MM.1S (cell line): ENCODE measurements at regions not wholly inside any gene's neighbourhood (a gene's known extent, or its start where the extent isn't known, plus 50 kb on each side); places are given as distances from the start of the nearest gene placed in this dataset.

Experiments used
- DNase-seq: peaks from one replicate; pipeline ENCODE4 v3.0.0-alpha.2; 2015
- H2AFZ ChIP-seq: fragments of 300-600 bp; sonication (generic); 2 replicates; pipeline ENCODE4 v1.6.0; 2016; ENCODE audit warnings: antibody characterized with exemption, low read length
- H3F3A ChIP-seq: fragments of 300-600 bp; sonication (generic); 2 replicates; pipeline ENCODE4 v1.6.1; 2016; ENCODE audit warnings: mild to moderate bottlenecking, antibody characterized with exemption, low read length, moderate library complexity, mixed read lengths; ENCODE audit not compliant: insufficient read depth
- H3K27ac ChIP-seq: fragments of 300-600 bp; sonication (generic); 2 replicates; pipeline ENCODE4 v1.5.1; 2016; ENCODE audit warnings: mild to moderate bottlenecking, low read length
- H3K27me3 ChIP-seq: fragments of 300-600 bp; sonication (generic); replicated peaks from 2 replicates; pipeline ENCODE4 v1.6.0; 2016; ENCODE audit warnings: low read length; ENCODE audit not compliant: insufficient read depth
- H3K36me3 ChIP-seq: fragments of 300-600 bp; sonication (generic); replicated peaks from 2 replicates; pipeline ENCODE4 v1.6.1; 2016; ENCODE audit warnings: mild to moderate bottlenecking, low read length, mixed read lengths; ENCODE audit not compliant: insufficient read depth
- H3K4me1 ChIP-seq: fragments of 300-600 bp; sonication (generic); 2 replicates; pipeline ENCODE4 v1.6.1; 2016; ENCODE audit warnings: low read length, mixed read lengths
- H3K4me2 ChIP-seq: fragments of 300-600 bp; sonication (generic); 2 replicates; pipeline ENCODE4 v1.6.0; 2016; ENCODE audit warnings: low read depth, low read length
- H3K4me3 ChIP-seq: fragments of 300-600 bp; sonication (generic); 2 replicates; pipeline ENCODE4 v1.5.1; 2016; ENCODE audit warnings: low read length, mixed read lengths
- H3K79me2 ChIP-seq: fragments of 300-600 bp; sonication (generic); 2 replicates; pipeline ENCODE4 v1.6.1; 2016; ENCODE audit warnings: mixed run types, low read length, mixed read lengths
- H3K9ac ChIP-seq: fragments of 300-600 bp; sonication (generic); 2 replicates; pipeline ENCODE4 v1.6.1; 2016; ENCODE audit warnings: low read length, mixed read lengths
- H3K9me2 ChIP-seq: fragments of 300-600 bp; sonication (generic); replicated peaks from 2 replicates; pipeline ENCODE4 v1.6.1; 2016; ENCODE audit warnings: mild to moderate bottlenecking, low read length, mixed read lengths; ENCODE audit not compliant: insufficient read depth
- H3K9me3 ChIP-seq: fragments of 300-600 bp; sonication (generic); replicated peaks from 2 replicates; pipeline ENCODE4 v1.6.1; 2016; ENCODE audit warnings: mild to moderate bottlenecking, low read length, mixed read lengths; ENCODE audit not compliant: insufficient read depth
- H4K20me1 ChIP-seq: fragments of 300-600 bp; sonication (generic); 2 replicates; pipeline ENCODE4 v1.6.1; 2016; ENCODE audit warnings: mild to moderate bottlenecking, low read length, moderate library complexity, mixed read lengths; ENCODE audit not compliant: insufficient read depth
- CTCF ChIP-seq: fragments of 300-600 bp; sonication (generic); IDR thresholded peaks from 2 replicates; pipeline ENCODE4 v1.5.1; 2016; ENCODE audit warnings: antibody characterized with exemption, low read length, mixed read lengths
- EZH2 ChIP-seq: fragments of 300-600 bp; sonication (generic); optimal IDR thresholded peaks from 2 replicates; pipeline ENCODE3; 2017; ENCODE audit warnings: low read depth, mild to moderate bottlenecking, antibody characterized with exemption, low read length, mixed read lengths
- EZH2phosphoT487 ChIP-seq: fragments of 300-600 bp; sonication (generic); IDR thresholded peaks from 2 replicates; pipeline ENCODE4 v1.6.1; 2018; ENCODE audit warnings: antibody characterized with exemption, low read length

GRCh38 chr4:30783751-30784150 is 63.6 kb downstream of the PCDH7 start:
- H3K27me3 ChIP-seq, result no peaks in the 10 kb centered on the region
- TF ChIP-seq EZH2phosphoT487 (no peak), EZH2 (no peak), CTCF (no peak)
- no peak overlapping the region for H3K4me3 ChIP-seq
- no peak overlapping the region for H3K4me2 ChIP-seq
- no peaks in the 10 kb centered on the region for H3K9me2 ChIP-seq
- 0 out of 2 replicates have a peak, but pooled peaks cover 2% of the 10 kb centered on the region for H3K4me1 ChIP-seq
- no peak for DNase-seq
- no peaks in the 10 kb centered on the region for H3F3A ChIP-seq
- H3K79me2 ChIP-seq, result no peaks in the 10 kb centered on the region
- H3K36me3 ChIP-seq, result no peaks in the 10 kb centered on the region; the same call in 1 of the 2 replicates
- H3K27ac ChIP-seq, result no peak overlapping the region
- H4K20me1 ChIP-seq, result no peaks in the 10 kb centered on the region
- no peaks in the 10 kb centered on the region for H3K9me3 ChIP-seq
- no peak overlapping the region for H2AFZ ChIP-seq
- no peak overlapping the region for H3K9ac ChIP-seq

- Histone ChIP-seq H3K79me2 (no peaks in the 10 kb centered on the region), H3K4me1 (peaks cover 18% of the 10 kb centered on the region), H4K20me1 (no peaks in the 10 kb centered on the region), H3K27me3 (no peaks in the 10 kb centered on the region), H3F3A (peaks cover 6% of the 10 kb centered on the region; the same call in 1 of the 2 replicates), H3K4me3 (peak overlapping the region; percentile 43), H3K9me3 (no peaks in the 10 kb centered on the region), H3K27ac (peak overlapping the region; percentile 12; the same call in 1 of the 2 replicates), H3K9ac (no peak overlapping the region; the same call in 1 of the 2 replicates), H2AFZ (peak overlapping the region; percentile 72), H3K9me2 (no peaks in the 10 kb centered on the region), H3K4me2 (peak overlapping the region; percentile 61), H3K36me3 (no peaks in the 10 kb centered on the region; the same call in 1 of the 2 replicates)
- TF ChIP-seq EZH2phosphoT487 (no peak), EZH2 (no peak), CTCF (no peak)
- DNase-seq, result peak; percentile 54
Observed at GRCh38 chr4:30789219-30789671, 69.1 kb downstream of the PCDH7 start.

- no peak for TF ChIP-seq EZH2
- no peak for TF ChIP-seq EZH2phosphoT487
- no peak for TF ChIP-seq CTCF
- Histone ChIP-seq H3K36me3 (no peaks in the 10 kb centered on the region; the same call in 1 of the 2 replicates), H3K4me3 (no peak overlapping the region), H3K9me2 (no peaks in the 10 kb centered on the region), H3F3A (peaks cover 6% of the 10 kb centered on the region; the same call in 1 of the 2 replicates), H3K4me1 (peaks cover 18% of the 10 kb centered on the region), H3K4me2 (peak overlapping the region; percentile 61), H3K9ac (no peak overlapping the region), H4K20me1 (no peaks in the 10 kb centered on the region), H3K9me3 (no peaks in the 10 kb centered on the region), H3K79me2 (no peaks in the 10 kb centered on the region), H3K27me3 (no peaks in the 10 kb centered on the region), H2AFZ (no peak overlapping the region), H3K27ac (peak overlapping the region; percentile 12; the same call in 1 of the 2 replicates)
- no peak for DNase-seq
Observed at GRCh38 chr4:30790123-30790522, 70.0 kb downstream of the PCDH7 start.
